ENCODE measurements at regions not wholly inside any gene's neighbourhood (a gene's known extent, or its start where the extent isn't known, plus 50 kb on each side); places are given as distances from the start of the nearest gene placed in this dataset.
"Not testable (repeated sequence)": the region's sequence is repeated elsewhere in the genome, so short reads cannot be mapped to it uniquely, and the experiment has no call there.

- no peak for DNase-seq
Observed at GRCh38 chr19:31015778-31016177, 333.5 kb downstream of the TSHZ3 start.

GRCh38 chr19:31014668-31015067 lies 334.6 kb downstream of the TSHZ3 start:
- DNase-seq: no peak

GRCh38 chr19:31013384-31014020 lies 335.7 kb downstream of the TSHZ3 start:
- DNase-seq: no peak

- DNase-seq: no peak
Observed at GRCh38 chr19:31002518-31003244, 346.6 kb downstream of the TSHZ3 start.

- DNase-seq: no peak
Observed at GRCh38 chr19:31001991-31002390, 347.2 kb downstream of the TSHZ3 start.

- DNase-seq: no peak
Observed at GRCh38 chr19:31000913-31001312, 348.3 kb downstream of the TSHZ3 start.

- DNase-seq: no peak
Observed at GRCh38 chr19:30999726-31000125, 349.5 kb downstream of the TSHZ3 start.

GRCh38 chr19:30997222-30997621 lies 352.0 kb downstream of the TSHZ3 start:
- no peak for DNase-seq

- DNase-seq: no peak
Observed at GRCh38 chr19:30978639-30979038, 370.6 kb downstream of the TSHZ3 start.

GRCh38 chr19:30969591-30969990 lies 379.6 kb downstream of the TSHZ3 start:
- DNase-seq: no peak

- DNase-seq: no peak
Observed at GRCh38 chr19:30968841-30969399, 380.3 kb downstream of the TSHZ3 start.

GRCh38 chr19:30968210-30968609 lies 381.0 kb downstream of the TSHZ3 start:
- no peak for DNase-seq

GRCh38 chr19:30966486-30966885 lies 382.8 kb downstream of the TSHZ3 start:
- no peak for DNase-seq

GRCh38 chr19:30959011-30959410 lies 390.2 kb downstream of the TSHZ3 start:
- DNase-seq: no peak

GRCh38 chr19:30955112-30956104 lies 393.8 kb downstream of the TSHZ3 start:
- no peak for DNase-seq

GRCh38 chr19:30944276-30944932 lies 404.8 kb downstream of the TSHZ3 start:
- not testable (repeated sequence) for DNase-seq

GRCh38 chr19:30943101-30943843 lies 406.0 kb downstream of the TSHZ3 start:
- DNase-seq: no peak

GRCh38 chr19:30942636-30943035 lies 406.6 kb downstream of the TSHZ3 start:
- DNase-seq: no peak

GRCh38 chr19:30941591-30941990 lies 407.6 kb downstream of the TSHZ3 start:
- DNase-seq: no peak

GRCh38 chr19:30936276-30936675 lies 413.0 kb downstream of the TSHZ3 start:
- no peak for DNase-seq

- DNase-seq: no peak
Observed at GRCh38 chr19:30935146-30935545, 414.1 kb downstream of the TSHZ3 start.

- DNase-seq: not testable (repeated sequence)
Observed at GRCh38 chr19:30933454-30933853, 415.8 kb downstream of the TSHZ3 start.

Measured in activated T-cell treated with anti-CD3 and anti-CD28 coated beads, Interleukin-2, amount 50 U/mL, for 1 hour (primary cell).